GM12873 (cell line): ENCODE measurements at regions not wholly inside any gene's neighbourhood (a gene's known extent, or its start where the extent isn't known, plus 50 kb on each side); places are given as distances from the start of the nearest gene placed in this dataset.

ENCODE experiments used
- TF ChIP-seq, protein P1 (sequence below): IDR thresholded peaks from 2 replicates; pipeline ENCODE4 v1.5.1; 2012; ENCODE audit warnings: low read depth, mild to moderate bottlenecking, moderate library complexity, low read length, control low read depth; ENCODE audit not compliant: insufficient read depth; ENCODE audit errors: missing control alignments

DNA sequence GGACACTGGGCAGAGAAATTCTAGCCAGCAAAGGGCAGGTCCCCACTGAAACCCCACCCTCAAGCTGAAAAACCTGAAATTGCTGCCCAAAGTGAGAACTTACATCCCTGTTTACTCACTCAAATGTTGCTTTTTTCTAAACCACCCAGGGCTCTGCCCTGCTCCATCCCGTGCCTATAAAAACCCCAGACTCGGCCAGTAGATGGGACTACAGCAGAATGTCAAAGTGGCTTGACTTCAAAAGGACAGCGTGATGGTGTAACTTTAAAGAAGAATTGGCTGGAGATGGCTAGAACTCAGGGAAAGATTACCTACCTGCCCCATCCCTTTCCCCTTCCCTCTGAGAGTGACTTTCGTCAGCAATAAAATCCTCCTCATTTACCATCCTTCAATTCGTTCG lies 246.9 kb downstream of the PYDC2 start:
- TF ChIP-seq, protein P1, sequence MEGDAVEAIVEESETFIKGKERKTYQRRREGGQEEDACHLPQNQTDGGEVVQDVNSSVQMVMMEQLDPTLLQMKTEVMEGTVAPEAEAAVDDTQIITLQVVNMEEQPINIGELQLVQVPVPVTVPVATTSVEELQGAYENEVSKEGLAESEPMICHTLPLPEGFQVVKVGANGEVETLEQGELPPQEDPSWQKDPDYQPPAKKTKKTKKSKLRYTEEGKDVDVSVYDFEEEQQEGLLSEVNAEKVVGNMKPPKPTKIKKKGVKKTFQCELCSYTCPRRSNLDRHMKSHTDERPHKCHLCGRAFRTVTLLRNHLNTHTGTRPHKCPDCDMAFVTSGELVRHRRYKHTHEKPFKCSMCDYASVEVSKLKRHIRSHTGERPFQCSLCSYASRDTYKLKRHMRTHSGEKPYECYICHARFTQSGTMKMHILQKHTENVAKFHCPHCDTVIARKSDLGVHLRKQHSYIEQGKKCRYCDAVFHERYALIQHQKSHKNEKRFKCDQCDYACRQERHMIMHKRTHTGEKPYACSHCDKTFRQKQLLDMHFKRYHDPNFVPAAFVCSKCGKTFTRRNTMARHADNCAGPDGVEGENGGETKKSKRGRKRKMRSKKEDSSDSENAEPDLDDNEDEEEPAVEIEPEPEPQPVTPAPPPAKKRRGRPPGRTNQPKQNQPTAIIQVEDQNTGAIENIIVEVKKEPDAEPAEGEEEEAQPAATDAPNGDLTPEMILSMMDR: no peak

DNA sequence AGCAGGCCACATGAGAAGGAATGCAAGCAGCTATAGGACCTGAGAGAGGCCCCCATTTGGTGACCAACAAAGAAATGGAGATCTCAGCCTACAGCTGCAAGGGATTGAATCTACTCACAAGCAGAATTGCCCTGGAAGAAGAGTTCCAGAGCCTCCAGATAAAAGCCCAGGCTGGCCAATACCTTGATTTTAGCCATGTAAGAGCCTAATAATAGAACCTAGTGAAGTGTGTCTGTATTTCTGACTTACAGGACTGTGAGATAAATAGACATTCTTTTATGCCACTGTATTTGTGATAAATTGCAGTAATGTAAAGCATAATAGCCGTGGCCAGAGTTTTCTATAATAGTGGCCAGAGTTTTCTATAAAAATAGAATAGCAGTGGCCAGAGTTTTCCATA lies 254.6 kb downstream of the PYDC2 start:
- TF ChIP-seq, protein P1: no peak

DNA sequence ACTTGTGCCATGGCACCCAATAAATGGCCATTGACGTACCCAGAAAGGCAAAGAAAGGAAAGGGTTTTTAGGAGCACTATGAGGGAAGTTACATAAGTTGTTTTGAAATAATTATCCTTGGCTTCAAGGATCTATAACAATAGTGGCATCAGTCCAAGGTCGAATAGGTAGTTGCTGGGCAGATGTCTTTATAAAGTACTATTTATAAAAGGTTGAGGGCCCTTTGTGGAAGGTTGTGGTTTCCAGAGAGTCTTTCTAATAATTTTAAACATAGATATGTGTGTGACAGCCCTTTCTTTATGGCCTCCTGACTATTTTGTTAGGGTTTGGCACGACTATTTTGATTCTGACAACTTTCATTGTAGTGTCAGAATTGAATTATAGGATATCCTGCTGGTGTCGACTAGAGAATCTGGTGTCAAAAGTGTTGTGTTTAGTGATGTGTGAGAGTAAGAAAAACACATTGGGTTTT lies 260.5 kb downstream of the PYDC2 start:
- TF ChIP-seq, protein P1: no peak

DNA sequence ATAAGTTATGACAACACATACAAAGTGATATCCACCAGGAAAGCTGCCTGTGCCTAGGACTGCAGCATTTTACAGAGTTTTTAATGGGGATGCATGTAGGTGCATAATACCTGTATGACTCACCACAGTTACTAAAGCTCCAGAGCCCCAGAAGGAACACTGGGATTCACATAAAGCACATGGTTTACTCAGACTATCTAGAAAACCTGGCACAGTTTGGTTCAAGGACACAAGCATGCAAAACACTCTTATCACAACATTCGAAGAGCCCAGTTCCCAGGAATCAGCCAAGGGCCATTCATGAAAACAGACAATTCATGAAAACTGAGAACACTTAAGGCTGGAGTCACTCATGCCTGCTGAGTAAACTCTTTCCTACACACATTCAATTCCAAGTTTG lies 261.0 kb downstream of the PYDC2 start:
- TF ChIP-seq, protein P1: no peak

DNA sequence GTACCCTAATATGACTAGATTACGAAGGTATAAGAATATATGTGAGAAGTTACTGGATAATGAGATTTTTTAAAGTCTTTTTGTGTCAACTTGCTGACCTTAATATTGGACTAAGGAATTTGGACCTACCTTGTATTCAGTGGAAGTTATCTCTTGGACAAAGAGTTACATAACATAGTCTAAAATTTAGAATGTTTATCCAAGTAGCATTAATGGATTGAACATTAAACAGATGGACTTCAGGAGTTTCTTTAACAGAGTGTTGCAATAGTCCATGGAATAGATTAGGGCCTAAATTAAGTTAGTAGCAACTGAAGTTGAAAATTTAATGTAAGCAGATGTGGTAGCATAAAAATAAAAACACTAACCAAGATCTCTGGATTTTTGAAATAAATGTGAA lies 266.4 kb downstream of the PYDC2 start:
- TF ChIP-seq, protein P1: no peak

DNA sequence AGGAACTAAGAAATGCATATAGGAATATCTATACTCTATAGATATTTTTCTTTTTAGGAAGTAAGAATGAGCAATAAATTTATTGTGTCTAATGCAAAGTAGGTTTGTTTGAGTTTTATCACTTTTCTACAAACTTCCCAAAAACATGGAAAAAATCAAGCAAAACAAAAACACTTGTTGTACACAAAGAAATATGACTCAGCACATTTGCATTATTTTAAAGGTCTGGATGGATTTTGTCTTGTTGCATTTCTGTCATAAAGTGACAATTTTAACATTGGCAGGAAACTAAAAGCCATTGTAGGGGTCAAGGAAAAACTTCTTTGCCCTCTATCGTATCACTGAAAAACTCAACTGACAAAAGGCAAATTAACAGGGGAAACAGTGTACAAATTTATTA lies 267.2 kb downstream of the PYDC2 start:
- TF ChIP-seq, protein P1: no peak

DNA sequence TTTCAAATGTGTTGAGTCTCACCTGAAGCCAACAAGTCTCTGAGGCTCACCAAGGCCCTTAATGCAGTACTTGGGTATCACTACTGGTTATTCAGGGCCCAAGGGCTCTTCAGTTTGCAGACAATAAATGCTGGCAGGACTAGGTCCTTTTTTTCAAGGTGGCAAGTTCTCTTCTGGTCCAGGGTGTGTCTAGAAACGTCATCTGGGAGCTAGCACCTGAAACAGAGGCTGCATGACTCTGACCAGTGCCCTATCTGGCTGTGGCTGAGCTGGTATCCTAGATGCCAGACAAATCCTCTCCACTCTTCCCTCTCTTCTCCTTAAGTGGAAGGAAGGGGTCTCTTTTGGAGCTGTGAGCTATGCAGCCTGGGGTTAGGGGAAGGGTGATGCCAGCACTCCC lies 276.8 kb downstream of the PYDC2 start:
- TF ChIP-seq, protein P1: no peak

DNA sequence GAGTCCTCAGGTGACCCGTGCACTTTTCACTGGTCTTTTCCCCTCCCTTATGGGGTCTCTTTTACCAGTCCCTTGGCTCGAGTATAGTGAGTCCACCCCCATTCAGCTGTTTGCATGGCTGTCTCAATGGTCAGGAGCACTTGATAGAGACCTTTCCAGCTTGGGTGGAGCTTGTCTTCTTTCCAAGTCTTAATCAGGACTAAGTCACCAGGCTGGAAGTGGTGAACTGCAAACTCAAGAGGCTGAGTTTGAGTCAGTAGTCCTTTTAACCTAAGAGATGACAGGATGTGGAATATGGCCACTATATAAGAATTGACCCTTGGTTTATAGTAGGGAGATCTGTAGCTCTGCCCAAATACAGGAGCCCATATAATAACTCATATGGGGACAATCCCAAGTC lies 279.7 kb downstream of the PYDC2 start:
- TF ChIP-seq, protein P1: no peak
